AG10803 (cell line): ENCODE measurements at regions not wholly inside any gene's neighbourhood (a gene's known extent, or its start where the extent isn't known, plus 50 kb on each side); places are given as distances from the start of the nearest gene placed in this dataset.

ENCODE experiments used
- DNase-seq: peaks from one replicate; pipeline ENCODE4 v3.0.0; 2010; ENCODE audit warnings: low read depth
- H3K4me3 ChIP-seq: 2 replicates; pipeline ENCODE4 v1.5.1; 2011; ENCODE audit warnings: mild to moderate bottlenecking, low read length, control low read depth
- CTCF ChIP-seq: conservative IDR thresholded peaks from 2 replicates; pipeline ENCODE4 v1.5.1; 2011; ENCODE audit warnings: mild to moderate bottlenecking, low read length, control low read depth, inconsistent platforms

- no peak for DNase-seq
- H3K4me3 ChIP-seq, result no peak overlapping the region
- no peak for TF ChIP-seq CTCF
Observed at GRCh38 chr10:43734716-43735115, 86.0 kb upstream of the ZNF32 start.

- no peak overlapping the region for H3K4me3 ChIP-seq
- TF ChIP-seq CTCF, result no peak
- DNase-seq, result no peak
Observed at GRCh38 chr10:43731486-43731885, 82.8 kb upstream of the ZNF32 start.

- no peak overlapping the region for H3K4me3 ChIP-seq
- DNase-seq, result no peak
- TF ChIP-seq CTCF, result no peak
Observed at GRCh38 chr10:43728425-43728824, 79.7 kb upstream of the ZNF32 start.

GRCh38 chr10:43727935-43728334, 79.3 kb upstream of the ZNF32 start:
- no peak overlapping the region for H3K4me3 ChIP-seq
- TF ChIP-seq CTCF, result no peak
- DNase-seq, result no peak

- no peak for TF ChIP-seq CTCF
- no peak overlapping the region for H3K4me3 ChIP-seq
- no peak for DNase-seq
Observed at GRCh38 chr10:43715334-43715733, 66.7 kb upstream of the ZNF32 start.

GRCh38 chr10:43712821-43713584, 64.3 kb upstream of the ZNF32 start:
- TF ChIP-seq CTCF, result no peak
- no peak for DNase-seq
- no peak overlapping the region for H3K4me3 ChIP-seq

GRCh38 chr10:43710772-43711471, 62.2 kb upstream of the ZNF32 start:
- DNase-seq, result no peak
- no peak for TF ChIP-seq CTCF
- H3K4me3 ChIP-seq, result no peak overlapping the region
